Eye (tissue), 1 donor: ENCODE measurements at regions not wholly inside any gene's neighbourhood (a gene's known extent, or its start where the extent isn't known, plus 50 kb on each side); places are given as distances from the start of the nearest gene placed in this dataset.
"Not testable (repeated sequence)": the region's sequence is repeated elsewhere in the genome, so short reads cannot be mapped to it uniquely, and the experiment has no call there.

ENCODE experiments used
- DNase-seq: peaks from one replicate; pipeline ENCODE4 v3.0.0-alpha.2; 2015

DNA sequence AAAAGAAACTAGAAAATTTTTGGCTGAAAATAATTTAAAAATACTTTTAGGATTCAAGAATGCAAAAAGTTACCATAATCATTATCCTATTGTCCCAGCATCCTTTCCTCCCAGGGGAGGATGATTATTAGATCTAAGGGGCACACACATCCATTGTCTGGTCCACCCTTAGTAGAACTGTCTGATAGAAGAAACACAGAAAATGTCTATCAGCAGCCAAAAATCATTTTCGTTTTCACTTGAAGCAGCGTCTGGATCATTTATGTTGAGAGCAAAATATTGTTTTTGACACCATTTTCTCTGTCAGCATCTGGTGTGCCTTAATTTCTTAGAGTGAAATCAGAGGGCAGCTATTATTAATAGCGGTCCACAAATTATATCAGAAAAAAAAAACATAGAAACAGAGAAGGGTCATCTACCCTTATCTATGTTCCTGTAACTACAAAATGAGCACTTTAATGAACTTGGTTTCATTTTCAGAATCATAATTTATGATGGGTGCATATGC is 446.3 kb downstream of the TRAM1L1 start:
- peak; percentile 4 for DNase-seq

DNA sequence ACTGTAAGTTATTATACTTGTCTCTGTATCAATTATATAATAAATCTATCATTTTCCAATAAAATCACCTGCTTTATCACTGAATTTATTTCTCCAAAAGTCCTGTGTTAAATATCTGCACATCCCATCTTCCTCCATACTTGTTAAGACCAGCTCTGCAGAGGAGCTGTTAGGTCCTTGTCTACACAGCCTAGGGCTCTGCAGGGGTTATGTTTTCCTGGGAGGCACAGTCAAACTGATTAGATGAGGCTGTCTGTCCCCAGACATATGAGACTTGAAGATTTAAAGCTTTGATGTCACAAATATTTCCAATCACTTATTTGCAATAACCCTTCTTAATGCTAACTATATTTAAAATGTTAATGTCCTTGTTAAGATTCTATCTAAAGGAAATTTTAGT is 446.8 kb downstream of the TRAM1L1 start:
- DNase-seq: no peak

DNA sequence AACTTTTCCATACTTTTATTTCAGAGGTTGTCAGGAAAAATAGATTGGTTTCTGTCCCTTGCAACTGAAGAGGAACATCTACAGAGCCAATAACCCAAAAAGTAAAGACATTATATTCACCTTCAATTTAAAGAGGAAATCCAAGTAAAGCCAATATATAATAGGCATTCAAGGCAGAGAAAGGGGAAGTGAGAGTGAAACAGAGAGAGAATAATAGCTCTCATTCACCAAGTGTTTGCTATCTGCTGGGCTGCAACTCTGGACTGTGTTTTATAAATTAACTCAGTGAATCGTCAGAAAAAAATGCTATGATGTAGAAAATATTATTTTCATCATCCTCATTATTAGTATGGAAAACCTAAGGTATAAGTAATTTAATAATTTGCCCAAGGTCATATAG is 448.5 kb downstream of the TRAM1L1 start:
- DNase-seq: no peak

DNA sequence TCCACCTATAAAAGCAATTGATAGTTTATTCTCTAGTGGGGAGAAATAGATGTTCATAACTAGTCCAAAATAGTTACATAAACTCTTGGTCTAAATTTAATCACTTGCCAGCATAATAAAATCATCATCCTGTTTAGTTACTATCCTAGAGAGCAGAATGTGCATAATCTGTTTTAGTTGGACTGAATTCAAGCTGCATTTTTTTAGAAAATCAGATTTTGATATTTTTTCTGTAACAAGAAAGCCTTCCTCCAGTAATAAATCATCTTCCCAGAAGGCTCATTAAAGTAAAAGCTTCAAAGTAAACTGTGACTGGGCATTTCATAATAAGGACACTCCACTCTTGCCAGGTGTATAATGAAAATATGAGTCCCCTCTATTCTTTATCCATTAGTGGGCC is 453.1 kb downstream of the TRAM1L1 start:
- no peak for DNase-seq

- DNase-seq: no peak
These were observed 456.8 kb downstream of the TRAM1L1 start for GRCh38 chr4:116628598-116628997.

- no peak for DNase-seq
These were observed 457.8 kb downstream of the TRAM1L1 start for GRCh38 chr4:116627545-116627944.

GRCh38 chr4:116619508-116619907 is 465.9 kb downstream of the TRAM1L1 start:
- DNase-seq: not testable (repeated sequence)

DNA sequence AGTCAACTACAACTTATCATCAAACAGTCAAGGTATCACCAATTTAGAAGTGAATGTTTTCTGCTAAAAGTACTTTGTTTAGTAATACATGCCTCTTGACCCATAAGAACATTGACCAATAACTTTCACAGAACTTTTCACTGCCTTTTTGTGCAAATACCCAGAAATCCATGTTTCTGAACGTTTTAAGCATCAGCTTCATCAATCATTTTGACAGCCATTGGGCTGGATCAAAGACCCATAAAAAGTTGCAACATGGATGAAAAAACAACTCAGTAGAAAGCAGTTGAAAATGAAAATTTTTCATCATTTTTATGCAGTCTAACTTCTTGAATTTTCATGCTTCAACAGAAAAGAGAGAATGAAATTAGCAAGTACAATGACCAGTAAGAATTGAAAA is 466.7 kb downstream of the TRAM1L1 start:
- DNase-seq: no peak

DNA sequence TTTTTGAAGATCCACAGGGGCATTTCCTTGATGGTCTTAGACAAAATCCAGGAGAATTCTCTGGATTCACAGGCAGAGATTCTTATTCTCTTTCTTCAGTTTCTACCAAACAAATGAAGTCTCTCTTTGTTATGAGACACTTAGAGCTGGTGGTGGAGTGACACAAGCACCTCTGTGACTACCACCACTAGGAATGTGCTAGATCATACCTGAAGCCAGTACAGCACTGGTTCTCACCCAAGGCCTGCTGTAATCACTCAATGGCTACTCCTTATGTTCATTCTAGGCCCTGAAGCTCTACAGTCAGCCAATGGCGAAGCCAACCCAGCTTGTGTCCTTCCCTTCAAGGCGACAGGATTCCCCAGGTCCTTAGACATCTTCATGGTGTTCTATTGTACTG is 482.3 kb downstream of the TRAM1L1 start:
- no peak for DNase-seq

DNA sequence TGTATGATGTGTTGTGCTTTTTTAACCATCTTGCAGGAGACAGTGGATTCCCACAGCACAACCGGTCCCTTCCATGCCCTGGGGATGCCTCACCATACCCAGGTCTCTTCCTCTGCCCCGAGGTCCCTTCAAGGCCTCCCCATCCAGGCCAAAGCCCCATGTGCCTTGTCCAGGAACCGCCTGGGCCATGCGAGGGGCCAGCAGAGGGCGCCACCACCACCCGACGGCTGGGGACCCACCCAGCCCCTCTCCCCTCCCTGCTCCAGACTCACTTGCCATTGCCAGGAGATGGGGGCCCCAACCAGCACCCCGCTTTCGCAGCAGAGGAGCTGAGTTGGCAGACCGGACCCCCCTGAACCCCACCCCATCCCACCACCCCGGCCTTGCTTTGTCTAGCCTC is 485.5 kb downstream of the TRAM1L1 start:
- no peak for DNase-seq

GRCh38 chr4:116598980-116599789 is 486.2 kb downstream of the TRAM1L1 start:
- no peak for DNase-seq

DNA sequence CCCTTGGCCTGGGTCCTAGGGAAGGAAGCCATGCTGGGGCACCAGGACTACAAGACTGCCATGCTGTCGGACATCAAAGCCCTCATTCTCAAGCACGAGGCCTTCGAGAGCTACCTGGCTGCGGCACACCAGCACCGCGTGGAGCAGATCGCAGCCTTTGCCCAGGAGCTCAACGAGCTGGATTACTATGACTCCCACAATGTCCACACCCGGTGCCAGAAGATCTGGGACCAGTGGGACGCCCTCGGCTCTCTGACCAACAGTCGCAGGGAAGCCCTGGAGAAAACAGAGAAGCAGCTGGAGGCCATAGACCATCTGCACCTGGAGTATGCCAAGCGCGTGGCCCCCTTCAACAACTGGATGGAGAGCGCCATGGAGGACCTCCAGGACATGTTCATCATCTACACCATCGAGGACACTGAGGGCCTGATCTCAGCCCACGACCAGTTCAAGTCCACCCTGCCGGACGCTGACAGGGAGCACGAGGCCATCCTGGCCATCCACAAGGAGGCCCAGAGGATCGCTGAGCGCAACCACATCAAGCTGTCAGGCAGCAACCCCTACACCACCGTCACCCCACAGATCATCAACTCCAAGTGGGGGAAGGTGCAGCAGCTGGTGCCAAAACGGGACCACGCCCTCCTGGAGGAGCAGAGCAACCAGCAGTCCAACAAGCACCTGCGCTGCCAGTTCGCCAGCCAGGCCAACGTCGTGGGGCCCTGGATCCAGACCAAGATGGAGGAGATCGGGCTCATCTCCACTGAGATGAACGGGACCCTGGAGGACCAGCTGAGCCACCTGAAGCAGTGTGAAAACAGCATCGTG is 487.0 kb downstream of the TRAM1L1 start:
- DNase-seq: no peak

DNA sequence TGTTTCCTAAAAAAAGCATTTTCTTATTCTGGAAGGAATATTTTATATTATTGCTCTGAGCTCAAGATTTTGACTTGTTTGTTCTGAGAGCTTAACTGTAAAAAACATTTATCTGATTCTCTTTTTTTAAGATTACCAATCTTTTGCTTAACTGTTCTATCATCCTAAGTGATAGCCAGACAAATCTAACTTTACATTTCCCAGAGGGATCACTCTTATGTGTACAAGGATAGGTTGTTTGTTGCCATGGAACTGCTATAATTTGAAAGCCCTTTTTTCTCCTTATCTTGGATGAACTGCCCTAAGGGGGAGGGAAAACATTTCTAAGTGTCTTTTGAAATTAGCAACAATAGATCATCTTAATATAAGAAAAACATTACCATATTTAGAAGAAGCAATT is 494.7 kb downstream of the TRAM1L1 start:
- DNase-seq: peak; percentile 8

DNA sequence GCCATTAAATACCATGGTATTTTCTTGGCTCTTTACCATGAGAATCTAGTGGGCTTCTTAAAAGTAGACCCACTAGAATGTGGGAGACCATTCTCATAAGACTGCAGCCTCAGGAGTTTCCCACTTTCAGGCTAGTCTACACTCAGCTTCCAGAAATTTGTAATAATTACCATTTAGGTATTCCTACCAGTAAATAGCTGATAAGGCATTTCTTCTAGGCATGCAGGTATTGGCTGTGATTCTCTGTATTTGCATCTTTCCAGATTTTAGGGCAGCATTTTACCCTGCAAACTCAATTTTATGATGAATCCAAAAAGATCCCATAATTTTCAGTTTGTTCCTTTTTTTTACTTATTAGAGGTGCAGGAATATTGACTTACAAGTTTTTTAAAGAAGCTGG is 496.6 kb downstream of the TRAM1L1 start:
- no peak for DNase-seq

DNA sequence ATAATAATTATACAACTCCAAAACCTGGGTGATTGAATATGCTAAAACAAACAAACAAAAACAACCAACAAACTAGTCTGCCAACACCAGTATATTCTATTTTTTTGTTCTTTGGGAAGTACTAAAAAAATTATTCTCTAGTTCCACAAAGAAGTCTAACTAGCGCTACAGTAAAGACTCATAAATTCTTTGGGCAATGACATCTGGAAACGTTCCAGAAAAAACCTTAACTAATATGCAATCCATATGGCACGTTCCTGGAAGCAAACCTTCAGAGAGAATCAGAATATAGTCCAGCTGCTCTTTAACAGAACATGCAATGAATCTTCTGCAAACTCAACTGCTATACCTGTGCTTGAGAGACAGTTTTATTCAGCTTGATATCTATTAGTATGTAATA is 500.1 kb downstream of the TRAM1L1 start:
- DNase-seq: no peak

DNA sequence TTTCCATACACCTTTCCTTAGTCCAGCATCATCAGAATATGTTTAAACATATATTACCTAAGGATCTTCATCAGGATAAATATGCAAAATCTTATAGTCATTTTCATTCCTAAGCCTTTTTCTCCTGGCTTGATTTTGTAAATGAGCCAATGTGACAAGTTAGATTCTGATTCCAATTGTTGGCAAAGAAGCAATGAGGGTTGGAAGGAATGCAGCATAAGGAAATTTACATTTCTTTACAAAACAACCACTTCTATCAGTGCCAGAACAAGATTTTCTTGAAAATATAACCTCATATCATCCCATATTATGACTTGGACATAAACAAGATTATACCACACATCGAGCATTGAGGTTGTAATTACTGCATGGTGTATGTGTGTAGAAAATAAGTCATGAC is 508.1 kb downstream of the TRAM1L1 start:
- DNase-seq: no peak

DNA sequence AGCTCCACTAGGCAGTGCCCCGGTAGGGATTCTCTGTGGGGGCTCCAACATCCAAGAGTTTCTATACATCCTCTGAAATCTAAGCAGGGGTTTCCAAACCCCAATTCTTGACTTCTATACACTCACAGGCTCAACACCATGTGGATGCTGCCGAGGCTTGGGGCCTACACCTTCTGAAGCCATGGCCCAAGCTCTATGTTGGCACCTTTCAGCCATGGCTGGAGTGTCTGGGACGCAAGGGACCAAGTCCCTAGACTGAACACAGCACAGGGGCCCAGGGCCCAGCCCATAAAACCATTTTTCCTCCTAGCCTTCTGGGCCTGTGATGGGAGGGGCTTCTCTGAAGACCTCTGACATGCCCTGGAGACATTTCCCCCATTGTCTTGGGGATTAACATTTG is 511.8 kb downstream of the TRAM1L1 start:
- DNase-seq: no peak

DNA sequence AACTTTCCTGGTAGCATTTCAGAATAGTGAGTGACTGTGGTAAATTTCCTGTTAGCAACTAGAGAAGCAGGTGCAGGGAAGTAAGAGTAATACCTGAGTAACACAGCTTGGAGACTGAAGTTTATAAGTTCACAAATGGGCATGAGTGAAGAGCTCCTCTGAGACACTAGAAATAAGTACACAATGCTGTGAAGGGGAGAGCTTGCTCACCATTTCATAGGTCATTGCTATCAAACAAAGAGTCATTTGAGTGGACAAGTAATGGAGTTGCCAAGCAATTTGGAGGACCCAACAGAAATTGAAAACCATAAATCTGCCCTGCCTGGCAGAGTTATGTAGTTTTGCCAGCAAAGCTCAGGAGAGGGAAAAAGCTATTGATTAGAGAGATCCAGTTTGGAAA is 523.6 kb downstream of the TRAM1L1 start:
- no peak for DNase-seq

DNA sequence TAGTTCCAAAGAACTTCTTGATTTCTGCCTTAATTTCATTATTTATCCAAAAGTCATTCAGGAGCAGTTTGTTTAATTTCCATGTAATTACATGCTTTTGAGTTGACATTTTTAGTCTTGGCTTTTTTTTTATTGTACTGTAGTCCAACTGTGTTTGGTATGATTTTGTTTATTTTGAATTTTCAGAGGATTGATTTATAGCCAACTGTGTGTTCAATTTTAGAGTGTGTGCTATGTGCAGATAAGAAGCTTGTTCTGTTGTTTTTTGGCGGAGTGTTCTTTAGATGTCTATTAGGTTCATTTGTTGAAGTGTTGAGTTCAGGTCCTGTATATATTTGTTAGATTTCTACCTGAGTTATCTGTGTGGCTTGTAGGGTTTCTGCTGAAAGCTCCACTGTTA is 533.6 kb downstream of the TRAM1L1 start:
- DNase-seq: no peak

DNA sequence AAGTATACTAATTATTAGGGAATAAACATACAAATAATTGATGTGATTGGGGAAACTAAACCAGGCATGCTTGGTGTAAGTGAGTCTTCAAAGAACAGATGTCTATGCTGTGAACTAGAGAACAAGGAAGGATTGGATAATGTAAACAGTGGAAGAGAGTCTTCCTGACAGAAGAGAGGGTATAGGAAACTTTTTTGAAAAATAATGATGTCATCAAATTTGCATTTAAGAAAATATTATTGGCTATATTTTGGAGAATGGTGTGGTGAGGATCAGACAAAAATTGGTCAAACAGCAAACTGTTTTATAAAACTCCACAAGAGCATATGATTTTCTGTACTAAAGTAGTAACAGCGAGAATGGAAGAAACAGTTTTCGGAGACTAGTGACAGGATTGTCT is 537.7 kb downstream of the TRAM1L1 start:
- DNase-seq: no peak

DNA sequence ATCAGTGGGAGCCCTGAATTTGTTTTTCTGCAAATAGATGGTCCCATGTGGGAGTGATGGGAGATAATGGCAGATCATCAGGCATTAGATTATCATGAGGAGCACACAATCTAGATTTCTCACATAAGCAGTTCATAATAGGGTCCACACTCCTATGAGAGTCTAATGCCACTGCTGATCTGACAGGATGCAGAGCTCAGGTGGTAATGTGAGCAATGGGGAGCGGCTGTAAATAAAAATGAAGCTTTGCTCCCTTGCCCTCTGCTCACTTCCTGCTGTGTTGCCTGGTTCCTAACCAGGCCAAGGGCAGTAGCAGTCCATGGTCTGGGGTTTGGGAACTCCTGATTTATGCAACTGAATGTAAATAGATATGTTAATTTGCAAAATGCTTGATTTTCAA is 538.6 kb downstream of the TRAM1L1 start:
- DNase-seq: no peak

- DNase-seq: no peak
These were observed 540.4 kb downstream of the TRAM1L1 start for GRCh38 chr4:116544946-116545345.

- DNase-seq: no peak
These were observed 545.6 kb downstream of the TRAM1L1 start for GRCh38 chr4:116539744-116540143.

DNA sequence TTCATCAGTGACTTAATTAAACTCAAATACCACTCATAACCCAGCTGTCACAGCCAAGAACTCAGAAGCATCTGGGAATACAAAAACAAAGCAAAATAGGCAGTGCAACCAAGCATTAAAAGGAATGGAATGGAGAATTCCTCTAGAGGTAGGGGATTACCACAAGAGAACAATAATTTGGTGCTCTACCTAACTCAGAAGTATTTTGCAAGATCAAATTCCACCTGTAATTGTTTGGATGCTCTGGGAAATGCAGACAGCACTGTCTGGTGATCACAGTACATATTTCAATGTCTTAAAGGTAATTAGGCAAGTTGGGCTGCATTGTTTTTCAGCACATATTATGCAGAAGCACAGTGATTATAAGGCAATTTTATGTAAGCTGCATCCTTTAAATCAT is 547.5 kb downstream of the TRAM1L1 start:
- no peak for DNase-seq
